GM18517 (cell line): ENCODE measurements at regions not wholly inside any gene's neighbourhood (a gene's known extent, or its start where the extent isn't known, plus 50 kb on each side); places are given as distances from the start of the nearest gene placed in this dataset.

ENCODE experiments used
- ATAC-seq: cut with Tn5 transposase; IDR thresholded peaks from one replicate; pipeline ENCODE4 v1.9.1; 2021; ENCODE audit warnings: mild to moderate bottlenecking, moderate library complexity; ENCODE audit not compliant: unreplicated experiment

- no peak for ATAC-seq
These were observed 165.1 kb upstream of the NCAM1 start for GRCh38 chr11:112795911-112796649.

DNA sequence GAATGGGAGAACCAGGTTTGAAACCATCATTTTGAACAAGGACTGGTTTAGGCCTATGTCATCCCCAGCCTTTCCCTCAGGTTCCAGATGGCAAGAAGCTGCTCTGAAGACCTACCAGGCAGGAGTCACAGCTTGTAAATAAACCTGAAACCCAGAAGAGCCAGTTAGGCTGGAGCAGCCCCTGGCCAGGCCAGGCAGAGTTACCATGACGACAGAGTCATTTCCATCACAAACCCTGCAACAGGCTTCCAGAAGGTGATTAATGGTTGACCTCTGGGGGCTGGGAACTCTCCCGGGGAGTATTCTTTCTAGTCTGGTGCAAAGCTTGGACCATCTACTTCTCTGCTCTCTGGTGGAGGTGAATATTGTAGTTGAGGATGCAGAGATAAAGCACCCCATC, 164.1 kb upstream of the NCAM1 start:
- no peak for ATAC-seq

DNA sequence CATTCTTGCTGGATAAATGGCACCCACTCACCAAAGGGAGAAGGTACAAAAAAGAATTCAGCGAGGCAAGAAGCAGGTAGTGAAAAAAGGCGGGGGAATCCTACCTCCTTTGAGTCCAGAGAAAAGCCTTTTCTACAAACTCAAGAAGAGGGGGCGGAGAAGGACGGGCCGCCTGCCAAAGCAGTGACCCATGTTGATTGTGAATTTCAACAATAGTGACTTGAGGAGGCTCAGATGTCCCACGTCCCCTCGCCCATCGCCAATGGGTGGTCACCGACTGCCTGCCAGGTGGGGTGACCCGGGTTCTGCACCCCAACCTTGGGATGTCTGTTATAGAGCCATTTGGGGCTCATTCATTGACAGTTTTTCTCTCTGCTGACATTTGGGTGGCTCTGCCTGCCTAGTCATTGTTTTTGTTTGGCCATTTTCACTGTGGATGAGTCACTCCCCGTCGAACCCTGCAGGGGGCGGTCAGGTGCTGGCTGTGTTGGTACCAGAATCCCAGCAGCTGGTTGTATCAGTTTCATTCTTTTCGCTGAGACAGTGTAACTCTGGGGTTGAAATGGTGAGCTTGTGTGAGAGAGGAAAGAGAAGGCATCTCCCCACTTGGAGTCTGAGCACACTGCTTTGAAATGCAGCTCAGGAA, 163.4 kb upstream of the NCAM1 start:
- peak; percentile 46 for ATAC-seq

DNA sequence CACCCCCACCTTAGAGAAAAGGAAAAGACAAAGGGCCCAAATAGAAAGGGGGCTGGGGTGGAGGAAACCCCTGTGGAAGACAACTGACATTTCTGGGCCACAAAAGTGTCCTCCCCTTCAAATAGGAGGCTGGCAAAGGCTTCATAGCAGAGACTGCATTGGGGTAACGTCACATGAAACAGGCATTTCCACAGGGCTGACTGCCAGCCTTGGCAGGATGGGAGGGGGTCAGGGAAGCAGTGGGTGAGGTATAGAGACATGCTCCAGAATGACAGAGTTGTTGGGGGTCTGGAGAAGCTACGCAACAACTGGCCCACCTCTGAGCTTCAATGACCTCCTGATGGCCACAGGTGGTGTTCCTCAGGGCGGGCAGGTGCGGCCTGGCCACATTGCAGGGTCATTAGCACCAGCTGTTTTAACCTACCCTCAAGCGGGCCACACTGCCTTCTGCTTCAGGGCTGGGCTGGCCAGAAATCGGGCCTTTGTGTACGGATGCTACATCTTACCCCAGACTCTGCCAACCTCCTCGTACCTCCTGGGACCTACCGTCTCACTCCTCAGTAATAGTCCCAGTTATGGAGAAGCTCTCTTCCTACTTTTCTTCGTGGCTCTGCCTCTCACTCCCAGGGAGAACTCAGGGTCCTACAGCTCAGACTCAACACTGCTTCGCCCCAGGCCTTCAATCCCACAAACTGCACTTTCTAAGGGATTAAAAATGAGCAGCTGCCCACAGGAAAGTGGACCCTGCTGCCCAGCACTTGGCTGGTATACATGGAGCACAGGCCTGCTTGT, 160.0 kb upstream of the NCAM1 start:
- ATAC-seq = no peak

DNA sequence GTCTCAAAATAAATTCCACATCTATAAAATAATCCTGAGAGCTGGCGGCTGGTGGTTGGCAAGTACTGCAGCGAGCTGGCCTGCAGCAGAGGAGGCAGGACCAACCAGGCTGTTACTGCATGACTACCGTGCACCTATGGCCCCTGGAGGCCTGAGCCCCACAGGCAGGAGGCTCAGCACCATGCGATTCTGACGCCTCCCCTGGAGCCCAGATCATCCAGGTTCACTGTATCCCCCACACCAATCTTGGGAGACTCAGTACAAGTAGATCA, 159.5 kb upstream of the NCAM1 start:
- ATAC-seq = no peak

DNA sequence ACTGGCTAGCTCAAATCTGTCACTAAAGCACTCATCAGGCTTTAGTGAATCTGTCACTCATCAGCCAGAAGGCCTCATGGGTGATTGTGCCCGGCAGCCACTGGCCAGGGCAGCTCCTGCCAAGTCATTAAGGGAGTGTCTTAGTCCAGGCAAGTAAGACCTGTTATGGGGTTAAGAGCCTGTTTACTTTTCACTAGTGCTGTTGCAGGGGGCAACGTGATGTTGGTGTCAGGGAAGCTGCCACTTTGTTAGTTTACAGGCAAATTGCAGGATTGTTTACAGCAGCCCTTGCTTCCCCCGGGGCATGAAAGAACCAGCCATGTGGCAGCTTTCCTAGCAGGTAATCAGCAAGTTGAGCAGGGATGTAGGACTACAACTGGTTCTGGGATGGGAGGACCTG, 155.6 kb upstream of the NCAM1 start:
- no peak for ATAC-seq

GRCh38 chr11:112806256-112806655, 155.0 kb upstream of the NCAM1 start:
- no peak for ATAC-seq

GRCh38 chr11:112806876-112807275, 154.3 kb upstream of the NCAM1 start:
- no peak for ATAC-seq

- no peak for ATAC-seq
These were observed 151.8 kb upstream of the NCAM1 start for GRCh38 chr11:112809429-112809828.

GRCh38 chr11:112810951-112811350, 150.3 kb upstream of the NCAM1 start:
- no peak for ATAC-seq

DNA sequence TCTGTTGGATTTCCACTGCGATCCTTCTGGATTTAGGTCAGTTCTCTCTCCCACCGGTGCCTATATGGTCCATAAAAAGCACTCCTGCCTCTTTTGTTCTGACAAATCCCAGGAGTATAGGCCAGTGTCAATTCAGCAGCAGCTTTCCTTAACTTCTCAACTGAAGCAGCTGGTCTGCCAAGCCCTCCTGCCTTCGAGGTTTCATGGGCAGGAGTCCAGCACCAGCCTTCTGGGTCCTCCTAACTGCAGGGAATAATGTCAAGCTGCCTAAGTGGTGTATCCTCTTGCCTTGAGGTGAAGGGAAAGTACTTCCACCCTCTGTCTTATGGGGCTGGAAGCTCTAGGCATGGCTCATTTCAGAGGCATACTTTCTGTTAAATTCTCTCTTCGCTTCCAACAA, 149.4 kb upstream of the NCAM1 start:
- no peak for ATAC-seq

- no peak for ATAC-seq
These were observed 148.5 kb upstream of the NCAM1 start for GRCh38 chr11:112812729-112813128.

- no peak for ATAC-seq
These were observed 147.1 kb upstream of the NCAM1 start for GRCh38 chr11:112814168-112814567.

GRCh38 chr11:112817376-112817775, 143.8 kb upstream of the NCAM1 start:
- ATAC-seq = no peak

- no peak for ATAC-seq
These were observed 138.5 kb upstream of the NCAM1 start for GRCh38 chr11:112822478-112823274.

DNA sequence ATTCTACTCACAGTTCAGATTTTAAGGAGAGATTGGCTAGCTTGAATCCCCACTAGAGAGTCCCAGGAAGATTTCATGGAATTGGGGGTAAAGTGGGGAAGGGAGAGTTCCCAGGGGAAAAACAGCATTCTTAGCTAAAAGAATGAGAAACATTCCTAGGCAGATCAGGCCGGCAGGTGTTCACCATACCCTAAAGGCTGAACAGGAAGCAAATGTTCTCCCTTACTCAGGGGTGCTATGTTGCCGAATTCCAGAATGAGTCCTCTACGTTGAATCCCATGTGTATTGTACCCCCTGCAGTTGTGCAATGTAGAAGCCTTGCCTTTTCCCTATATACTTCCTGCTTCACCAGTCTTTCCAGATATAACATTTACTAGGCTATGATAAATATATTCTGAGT, 135.2 kb upstream of the NCAM1 start:
- no peak for ATAC-seq

DNA sequence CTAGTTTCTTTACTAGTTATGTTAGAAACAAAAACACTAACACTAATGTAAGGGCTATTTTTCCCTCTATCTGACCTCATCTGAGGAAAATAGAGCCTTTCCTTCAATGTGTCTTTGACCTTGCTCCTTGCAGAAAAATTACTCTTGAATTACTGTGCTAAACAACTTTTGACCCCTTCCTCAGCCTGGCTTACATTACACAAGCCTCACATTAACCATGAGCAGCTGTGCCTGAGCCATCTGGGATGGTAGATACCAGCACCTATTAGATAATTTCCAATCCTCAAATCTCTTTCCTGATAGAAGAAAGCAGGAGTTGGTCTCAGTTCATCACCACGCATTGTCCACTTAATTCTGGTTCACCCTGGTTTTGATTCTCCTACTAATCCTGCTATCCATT, 134.4 kb upstream of the NCAM1 start:
- no peak for ATAC-seq

DNA sequence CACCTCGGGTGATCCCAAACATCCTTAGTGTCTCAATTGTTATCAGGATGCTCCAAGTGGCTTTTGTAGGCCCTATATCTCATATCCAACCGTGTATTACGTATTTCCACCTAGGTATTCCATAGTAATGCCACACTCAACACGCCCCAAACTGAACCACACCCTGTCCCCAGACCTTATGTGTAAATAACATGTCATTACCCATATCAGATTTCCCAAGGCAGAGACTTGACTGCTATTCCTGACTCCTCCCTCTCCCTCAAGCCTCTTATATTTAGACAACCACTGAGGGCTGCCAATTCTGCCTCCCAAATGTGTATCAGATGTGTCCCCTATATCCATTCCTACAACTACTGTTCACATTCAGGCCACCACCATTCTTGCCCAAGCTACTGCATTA, 132.8 kb upstream of the NCAM1 start:
- no peak for ATAC-seq

DNA sequence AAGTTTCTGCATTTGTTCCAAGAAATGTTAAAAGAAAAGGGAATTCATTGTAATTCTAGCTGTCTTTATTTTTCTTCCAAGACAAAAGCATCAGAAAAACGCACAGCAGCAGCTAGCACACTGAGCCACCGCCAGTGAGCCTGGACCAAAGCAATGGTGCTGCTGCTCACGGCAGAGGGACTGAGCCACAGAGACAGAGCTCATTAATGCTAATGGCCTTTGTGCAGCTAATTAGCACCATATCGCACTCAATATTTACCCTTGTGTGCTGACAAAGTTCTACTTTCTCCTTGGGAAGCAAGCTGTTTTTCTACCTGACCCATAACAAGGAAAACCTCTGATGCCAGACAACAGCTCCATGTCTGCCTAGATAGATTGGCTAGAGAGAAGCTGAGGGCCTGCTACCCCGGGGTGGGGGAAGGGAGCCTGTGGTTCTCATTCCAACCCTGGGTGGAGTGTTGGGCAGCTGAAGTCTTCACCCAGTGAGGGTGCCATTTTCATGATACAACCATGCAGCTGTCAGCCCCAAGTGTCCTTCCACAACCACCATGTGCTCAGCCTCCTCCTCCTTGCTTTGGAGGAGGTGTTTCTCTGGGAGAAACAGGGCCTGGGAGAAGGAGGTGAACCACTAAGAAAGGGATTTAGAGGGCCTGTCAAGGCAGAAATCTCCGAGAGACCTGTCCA, 131.1 kb upstream of the NCAM1 start:
- ATAC-seq = no peak

GRCh38 chr11:112831041-112831440, 130.2 kb upstream of the NCAM1 start:
- ATAC-seq = no peak
